Lower lobe of right lung (tissue), 2 donors: ENCODE measurements at regions not wholly inside any gene's neighbourhood (a gene's known extent, or its start where the extent isn't known, plus 50 kb on each side); places are given as distances from the start of the nearest gene placed in this dataset.

Experiments used
- ATAC-seq, 2 donors: fragments of 200-7000 bp; cut with Tn5 transposase; one replicate each; pipeline ENCODE4 v1.9.1; 2020 to 2022; ENCODE audit warnings: mild to moderate bottlenecking in 2 of 2, moderate library complexity in 2 of 2
- DNase-seq: peaks from one replicate; pipeline ENCODE4 v3.0.0-alpha.2; 2020
- H3K27ac ChIP-seq: fragments of 200-600 bp; one replicate; pipeline ENCODE4 v1.8.0; 2022
- H3K27me3 ChIP-seq: fragments of 200-600 bp; one replicate; pipeline ENCODE4 v1.8.0; 2022; ENCODE audit warnings: low read depth
- H3K36me3 ChIP-seq: fragments of 200-600 bp; one replicate; pipeline ENCODE4 v1.8.0; 2022; ENCODE audit warnings: mild to moderate bottlenecking
- H3K4me1 ChIP-seq: fragments of 200-600 bp; one replicate; pipeline ENCODE4 v1.8.0; 2022
- H3K4me3 ChIP-seq: fragments of 200-600 bp; one replicate; pipeline ENCODE4 v1.8.0; 2022; ENCODE audit warnings: mild to moderate bottlenecking
- H3K9me3 ChIP-seq: fragments of 200-600 bp; one replicate; pipeline ENCODE4 v1.8.0; 2022
- CTCF ChIP-seq: fragments of 200-600 bp; IDR thresholded peaks from one replicate; pipeline ENCODE4 v1.8.0; 2022; ENCODE audit warnings: antibody characterized with exemption, mild to moderate bottlenecking
- intact Hi-C: fragments of 100-400 bp; cut with DNase I; formaldehyde crosslinking; loops from one replicate; pipeline ENCODE4 v1.11.0; 2022
- donor health status: DM: no; HTN: yes; CAD: no; lungs with severe emphysema.

- Histone ChIP-seq H3K4me3 (no peak overlapping the region), H3K27me3 (no peaks in the 10 kb centered on the region), H3K27ac (no peak overlapping the region), H3K9me3 (no peaks in the 10 kb centered on the region), H3K36me3 (no peaks in the 10 kb centered on the region), H3K4me1 (no peaks in the 10 kb centered on the region)
- intact Hi-C loops = no loop called here
- DNase-seq (no peak), ATAC-seq (no peak)
- no peak for TF ChIP-seq CTCF
These were observed 494.1 kb downstream of the ZNF385D start for GRCh38 chr3:21256932-21257331.

- DNase-seq (no peak), ATAC-seq (no peak)
- no peak for TF ChIP-seq CTCF
- Histone ChIP-seq H3K9me3 (no peaks in the 10 kb centered on the region), H3K4me3 (no peak overlapping the region), H3K36me3 (no peaks in the 10 kb centered on the region), H3K4me1 (no peaks in the 10 kb centered on the region), H3K27ac (no peak overlapping the region), H3K27me3 (no peaks in the 10 kb centered on the region)
- intact Hi-C loops = no loop called here
These were observed 512.3 kb downstream of the ZNF385D start for GRCh38 chr3:21238661-21239060.

GRCh38 chr3:21237638-21238037 is 513.4 kb downstream of the ZNF385D start:
- no peak for TF ChIP-seq CTCF
- no peaks in the 10 kb centered on the region for H3K36me3 ChIP-seq
- H3K9me3 ChIP-seq = no peaks in the 10 kb centered on the region
- ATAC-seq (no peak), DNase-seq (no peak)
- H3K27me3 ChIP-seq = no peaks in the 10 kb centered on the region
- H3K4me3 ChIP-seq = no peak overlapping the region
- no peaks in the 10 kb centered on the region for H3K4me1 ChIP-seq
- intact Hi-C loops = no loop called here
- no peak overlapping the region for H3K27ac ChIP-seq

GRCh38 chr3:21235491-21235890 is 515.5 kb downstream of the ZNF385D start:
- no peaks in the 10 kb centered on the region for H3K27me3 ChIP-seq
- no peak for TF ChIP-seq CTCF
- no peaks in the 10 kb centered on the region for H3K4me1 ChIP-seq
- no peaks in the 10 kb centered on the region for H3K36me3 ChIP-seq
- H3K27ac ChIP-seq = no peak overlapping the region
- DNase-seq (no peak), ATAC-seq (no peak)
- intact Hi-C loops = no loop called here
- no peaks in the 10 kb centered on the region for H3K9me3 ChIP-seq
- no peak overlapping the region for H3K4me3 ChIP-seq

GRCh38 chr3:21234933-21235332 is 516.1 kb downstream of the ZNF385D start:
- no peaks in the 10 kb centered on the region for H3K27me3 ChIP-seq
- H3K9me3 ChIP-seq = no peaks in the 10 kb centered on the region
- intact Hi-C loops = no loop called here
- no peak overlapping the region for H3K27ac ChIP-seq
- ATAC-seq = no peak
- H3K4me3 ChIP-seq = no peak overlapping the region
- H3K4me1 ChIP-seq = no peaks in the 10 kb centered on the region
- TF ChIP-seq CTCF = no peak
- H3K36me3 ChIP-seq = no peaks in the 10 kb centered on the region
- DNase-seq = no peak
